ENCODE measurements at regions not wholly inside any gene's neighbourhood (a gene's known extent, or its start where the extent isn't known, plus 50 kb on each side); places are given as distances from the start of the nearest gene placed in this dataset.

DNA sequence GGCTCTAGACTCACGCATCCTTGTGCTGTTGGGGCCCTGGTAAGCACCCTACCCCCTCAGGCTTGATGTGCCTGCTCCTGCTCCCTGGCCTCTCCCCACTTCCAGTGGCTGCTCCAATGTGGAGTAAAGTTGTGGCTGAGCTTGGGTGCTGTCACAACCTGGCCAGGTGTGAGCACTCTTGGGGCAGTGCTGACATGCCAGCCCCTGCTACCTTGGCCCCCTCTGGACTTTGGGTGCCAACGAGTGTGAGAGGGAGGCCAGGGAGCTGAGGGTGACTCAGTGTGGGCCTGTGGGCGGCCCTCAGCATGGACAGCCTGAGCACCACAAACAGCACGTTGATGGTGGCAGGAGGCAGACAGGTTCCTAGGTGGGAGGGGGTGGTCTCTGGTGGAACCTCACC lies 870.2 kb upstream of the C9orf72 start:
- no peak overlapping the region for H2BK12ac ChIP-seq (ENCODE audit: low read length in 2 of 2)
- no peak for DNase-seq
- no peak overlapping the region for H2BK120ac ChIP-seq (ENCODE audit: low read depth, low read length)
- no peaks in the 10 kb centered on the region for H3K27me3 ChIP-seq (ENCODE audit: control insufficient read depth in 1 of 2, insufficient read depth in 1 of 2, low read length in 2 of 2)
- H3K9me3 ChIP-seq (ENCODE audit: control insufficient read depth, low read length) = peaks cover 13% of the 10 kb centered on the region
- no peak overlapping the region for H3K4me2 ChIP-seq (ENCODE audit: low read length, poor library complexity, severe bottlenecking)
- H2BK15ac ChIP-seq (ENCODE audit: low read depth, poor library complexity, severe bottlenecking) = no peak overlapping the region
- no peak overlapping the region for H3K23ac ChIP-seq (ENCODE audit: low read length in 2 of 2)
- no peak overlapping the region for H3K4ac ChIP-seq (ENCODE audit: low read depth in 1 of 2, low read length in 2 of 2)
- H3K9ac ChIP-seq (ENCODE audit: low read length) = no peak overlapping the region
- H3K18ac ChIP-seq (ENCODE audit: low read depth in 1 of 2, low read length in 2 of 2) = no peak overlapping the region
- H3K4me1 ChIP-seq (ENCODE audit: control insufficient read depth, insufficient read depth, low read depth, low read length) = no peaks in the 10 kb centered on the region
- H3K4me3 ChIP-seq (ENCODE audit: insufficient read depth in 1 of 2, low read depth in 1 of 2, low read length in 2 of 2) = no peak overlapping the region
- no peak overlapping the region for H2AFZ ChIP-seq (ENCODE audit: low read depth, low read length)
- H4K91ac ChIP-seq (ENCODE audit: low read length) = no peak overlapping the region
- H4K8ac ChIP-seq (ENCODE audit: low read length) = no peak overlapping the region
- H3K79me1 ChIP-seq (replicated peaks; ENCODE audit: low read length, poor library complexity, severe bottlenecking) = no peaks in the 10 kb centered on the region
- H2AK5ac ChIP-seq (ENCODE audit: low read length, severe bottlenecking) = no peak overlapping the region
- no peak overlapping the region for H3K27ac ChIP-seq (ENCODE audit: low read length, poor library complexity, severe bottlenecking)
- WGBS = 72% methylated on average over 4 of the region's 4 CpGs
- no peak overlapping the region for H3K14ac ChIP-seq (ENCODE audit: low read length in 2 of 2)
- no peak overlapping the region for H2BK5ac ChIP-seq (ENCODE audit: low read depth, low read length, poor library complexity, severe bottlenecking)
- H3K36me3 ChIP-seq (ENCODE audit: control insufficient read depth in 1 of 2, insufficient read depth in 2 of 2, low read depth in 1 of 2, low read length in 2 of 2) = no peaks in the 10 kb centered on the region

DNA sequence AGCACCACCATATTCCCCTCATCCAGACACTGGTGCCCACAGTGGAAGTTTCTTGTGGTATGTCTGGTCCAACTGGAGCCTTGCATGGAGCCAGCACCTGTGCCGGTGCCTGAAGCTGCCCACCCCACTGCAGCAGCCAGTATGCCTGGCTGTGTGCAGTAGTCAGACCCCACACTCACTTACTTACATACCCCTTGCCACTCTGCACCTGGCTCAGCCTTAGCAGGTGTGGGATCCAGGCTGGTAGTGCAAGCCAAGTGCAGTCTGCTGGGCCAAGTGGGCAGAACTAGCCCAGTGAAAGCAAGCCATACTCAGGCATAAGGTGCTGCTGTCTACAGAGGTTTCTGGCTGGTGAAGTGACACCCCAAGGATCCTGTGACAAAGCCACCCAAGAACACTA lies 871.4 kb upstream of the C9orf72 start:
- Histone ChIP-seq H4K8ac (ENCODE audit: low read length) (no peak overlapping the region), H3K14ac (ENCODE audit: low read length in 2 of 2) (no peak overlapping the region), H3K18ac (ENCODE audit: low read depth in 1 of 2, low read length in 2 of 2) (no peak overlapping the region), H3K27me3 (ENCODE audit: control insufficient read depth in 1 of 2, insufficient read depth in 1 of 2, low read length in 2 of 2) (no peaks in the 10 kb centered on the region), H3K4me1 (ENCODE audit: control insufficient read depth, insufficient read depth, low read depth, low read length) (no peaks in the 10 kb centered on the region), H3K4ac (ENCODE audit: low read depth in 1 of 2, low read length in 2 of 2) (no peak overlapping the region), H3K9ac (ENCODE audit: low read length) (no peak overlapping the region), H3K4me2 (ENCODE audit: low read length, poor library complexity, severe bottlenecking) (no peak overlapping the region), H2BK120ac (ENCODE audit: low read depth, low read length) (no peak overlapping the region), H3K4me3 (ENCODE audit: insufficient read depth in 1 of 2, low read depth in 1 of 2, low read length in 2 of 2) (no peak overlapping the region), H2BK5ac (ENCODE audit: low read depth, low read length, poor library complexity, severe bottlenecking) (no peak overlapping the region), H2BK15ac (ENCODE audit: low read depth, poor library complexity, severe bottlenecking) (no peak overlapping the region), H3K9me3 (ENCODE audit: control insufficient read depth, low read length) (peaks cover 13% of the 10 kb centered on the region), H4K91ac (ENCODE audit: low read length) (no peak overlapping the region), H2AFZ (ENCODE audit: low read depth, low read length) (no peak overlapping the region), H3K27ac (ENCODE audit: low read length, poor library complexity, severe bottlenecking) (no peak overlapping the region), H3K36me3 (ENCODE audit: control insufficient read depth in 1 of 2, insufficient read depth in 2 of 2, low read depth in 1 of 2, low read length in 2 of 2) (no peaks in the 10 kb centered on the region), H3K79me1 (replicated peaks; ENCODE audit: low read length, poor library complexity, severe bottlenecking) (no peaks in the 10 kb centered on the region), H3K23ac (ENCODE audit: low read length in 2 of 2) (no peak overlapping the region), H2BK12ac (ENCODE audit: low read length in 2 of 2) (no peak overlapping the region), H2AK5ac (ENCODE audit: low read length, severe bottlenecking) (no peak overlapping the region)
- no peak for DNase-seq
- 89% methylated on average over 1 of the region's 1 CpG for WGBS

DNA sequence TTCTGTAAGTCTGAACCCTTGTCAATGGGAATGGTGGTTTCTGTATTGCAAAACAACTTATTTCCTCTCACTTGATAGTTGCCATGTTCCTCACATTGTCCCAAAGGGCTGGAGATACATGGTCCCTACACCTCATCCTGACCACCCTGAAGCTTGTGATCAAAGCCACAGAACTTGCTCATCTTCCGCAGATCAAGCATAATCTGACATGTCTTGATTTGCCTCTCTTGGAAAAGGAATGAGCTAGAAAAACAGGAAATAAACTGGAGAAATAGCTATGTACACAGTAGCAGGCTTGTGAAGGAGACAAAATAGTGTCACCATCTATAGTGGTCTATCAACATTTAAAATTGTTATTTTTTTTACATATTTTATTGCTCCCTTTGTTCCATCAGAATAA lies 871.9 kb upstream of the C9orf72 start:
- DNase-seq = no peak
- H2AK5ac ChIP-seq (ENCODE audit: low read length, severe bottlenecking) = no peak overlapping the region
- no peak overlapping the region for H2AFZ ChIP-seq (ENCODE audit: low read depth, low read length)
- 86% methylated on average over 1 of the region's 1 CpG for WGBS
- no peak overlapping the region for H3K9ac ChIP-seq (ENCODE audit: low read length)
- no peak overlapping the region for H2BK5ac ChIP-seq (ENCODE audit: low read depth, low read length, poor library complexity, severe bottlenecking)
- H3K4me2 ChIP-seq (ENCODE audit: low read length, poor library complexity, severe bottlenecking) = no peak overlapping the region
- H3K79me1 ChIP-seq (replicated peaks; ENCODE audit: low read length, poor library complexity, severe bottlenecking) = no peaks in the 10 kb centered on the region
- no peak overlapping the region for H2BK15ac ChIP-seq (ENCODE audit: low read depth, poor library complexity, severe bottlenecking)
- H3K9me3 ChIP-seq (ENCODE audit: control insufficient read depth, low read length) = peaks cover 13% of the 10 kb centered on the region
- no peak overlapping the region for H4K8ac ChIP-seq (ENCODE audit: low read length)
- H2BK12ac ChIP-seq (ENCODE audit: low read length in 2 of 2) = no peak overlapping the region
- no peak overlapping the region for H3K4ac ChIP-seq (ENCODE audit: low read depth in 1 of 2, low read length in 2 of 2)
- no peak overlapping the region for H3K18ac ChIP-seq (ENCODE audit: low read depth in 1 of 2, low read length in 2 of 2)
- no peak overlapping the region for H2BK120ac ChIP-seq (ENCODE audit: low read depth, low read length)
- no peak overlapping the region for H4K91ac ChIP-seq (ENCODE audit: low read length)
- H3K27me3 ChIP-seq (ENCODE audit: control insufficient read depth in 1 of 2, insufficient read depth in 1 of 2, low read length in 2 of 2) = no peaks in the 10 kb centered on the region
- no peak overlapping the region for H3K27ac ChIP-seq (ENCODE audit: low read length, poor library complexity, severe bottlenecking)
- no peaks in the 10 kb centered on the region for H3K4me1 ChIP-seq (ENCODE audit: control insufficient read depth, insufficient read depth, low read depth, low read length)
- H3K4me3 ChIP-seq (ENCODE audit: insufficient read depth in 1 of 2, low read depth in 1 of 2, low read length in 2 of 2) = no peak overlapping the region
- H3K36me3 ChIP-seq (ENCODE audit: control insufficient read depth in 1 of 2, insufficient read depth in 2 of 2, low read depth in 1 of 2, low read length in 2 of 2) = no peaks in the 10 kb centered on the region
- H3K23ac ChIP-seq (ENCODE audit: low read length in 2 of 2) = no peak overlapping the region
- no peak overlapping the region for H3K14ac ChIP-seq (ENCODE audit: low read length in 2 of 2)

DNA sequence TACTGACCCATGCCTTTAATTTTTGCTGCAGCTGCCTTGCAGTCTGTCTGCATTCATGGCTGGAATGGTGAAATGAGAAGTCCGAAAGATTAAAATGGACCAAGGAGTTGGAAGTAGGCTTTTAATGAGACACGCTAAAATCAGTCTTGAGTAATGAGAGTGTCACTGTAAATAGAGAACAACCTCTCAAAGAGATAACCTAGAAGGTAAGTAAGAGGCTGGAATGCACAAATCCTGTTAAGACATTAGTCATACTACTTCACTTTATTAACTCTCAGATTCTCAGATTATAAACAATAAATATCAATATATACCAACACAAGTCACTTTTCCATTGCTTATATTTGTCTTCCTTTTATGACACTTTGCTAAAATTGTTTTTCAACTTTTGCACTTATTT lies 880.6 kb upstream of the C9orf72 start:
- no peak overlapping the region for H2BK15ac ChIP-seq (ENCODE audit: low read depth, poor library complexity, severe bottlenecking)
- no peak overlapping the region for H4K8ac ChIP-seq (ENCODE audit: low read length)
- H3K9ac ChIP-seq (ENCODE audit: low read length) = no peak overlapping the region
- no peak overlapping the region for H3K4me3 ChIP-seq (ENCODE audit: insufficient read depth in 1 of 2, low read depth in 1 of 2, low read length in 2 of 2)
- no peaks in the 10 kb centered on the region for H3K79me1 ChIP-seq (replicated peaks; ENCODE audit: low read length, poor library complexity, severe bottlenecking)
- no peak overlapping the region for H3K23ac ChIP-seq (ENCODE audit: low read length in 2 of 2)
- no peak overlapping the region for H2BK12ac ChIP-seq (ENCODE audit: low read length in 2 of 2)
- no peak overlapping the region for H3K18ac ChIP-seq (ENCODE audit: low read depth in 1 of 2, low read length in 2 of 2)
- WGBS = 86% methylated on average over 1 of the region's 2 CpGs
- H4K91ac ChIP-seq (ENCODE audit: low read length) = no peak overlapping the region
- DNase-seq = no peak
- H3K4me1 ChIP-seq (ENCODE audit: control insufficient read depth, insufficient read depth, low read depth, low read length) = no peaks in the 10 kb centered on the region
- no peak overlapping the region for H2BK5ac ChIP-seq (ENCODE audit: low read depth, low read length, poor library complexity, severe bottlenecking)
- no peak overlapping the region for H2AK5ac ChIP-seq (ENCODE audit: low read length, severe bottlenecking)
- no peak overlapping the region for H3K27ac ChIP-seq (ENCODE audit: low read length, poor library complexity, severe bottlenecking)
- H2AFZ ChIP-seq (ENCODE audit: low read depth, low read length) = no peak overlapping the region
- H3K36me3 ChIP-seq (ENCODE audit: control insufficient read depth in 1 of 2, insufficient read depth in 2 of 2, low read depth in 1 of 2, low read length in 2 of 2) = no peaks in the 10 kb centered on the region
- no peak overlapping the region for H3K14ac ChIP-seq (ENCODE audit: low read length in 2 of 2)
- H3K4me2 ChIP-seq (ENCODE audit: low read length, poor library complexity, severe bottlenecking) = no peak overlapping the region
- H3K4ac ChIP-seq (ENCODE audit: low read depth in 1 of 2, low read length in 2 of 2) = no peak overlapping the region
- no peaks in the 10 kb centered on the region for H3K9me3 ChIP-seq (ENCODE audit: control insufficient read depth, low read length)
- H3K27me3 ChIP-seq (ENCODE audit: control insufficient read depth in 1 of 2, insufficient read depth in 1 of 2, low read length in 2 of 2) = no peaks in the 10 kb centered on the region
- H2BK120ac ChIP-seq (ENCODE audit: low read depth, low read length) = no peak overlapping the region
